NCI-H510A (cell line): ENCODE measurements at regions not wholly inside any gene's neighbourhood (a gene's known extent, or its start where the extent isn't known, plus 50 kb on each side); places are given as distances from the start of the nearest gene placed in this dataset.

Source experiments
- DNase-seq: peaks from one replicate; lab custom pipeline; 2025; lab: John Stamatoyannopoulos, UW

DNA sequence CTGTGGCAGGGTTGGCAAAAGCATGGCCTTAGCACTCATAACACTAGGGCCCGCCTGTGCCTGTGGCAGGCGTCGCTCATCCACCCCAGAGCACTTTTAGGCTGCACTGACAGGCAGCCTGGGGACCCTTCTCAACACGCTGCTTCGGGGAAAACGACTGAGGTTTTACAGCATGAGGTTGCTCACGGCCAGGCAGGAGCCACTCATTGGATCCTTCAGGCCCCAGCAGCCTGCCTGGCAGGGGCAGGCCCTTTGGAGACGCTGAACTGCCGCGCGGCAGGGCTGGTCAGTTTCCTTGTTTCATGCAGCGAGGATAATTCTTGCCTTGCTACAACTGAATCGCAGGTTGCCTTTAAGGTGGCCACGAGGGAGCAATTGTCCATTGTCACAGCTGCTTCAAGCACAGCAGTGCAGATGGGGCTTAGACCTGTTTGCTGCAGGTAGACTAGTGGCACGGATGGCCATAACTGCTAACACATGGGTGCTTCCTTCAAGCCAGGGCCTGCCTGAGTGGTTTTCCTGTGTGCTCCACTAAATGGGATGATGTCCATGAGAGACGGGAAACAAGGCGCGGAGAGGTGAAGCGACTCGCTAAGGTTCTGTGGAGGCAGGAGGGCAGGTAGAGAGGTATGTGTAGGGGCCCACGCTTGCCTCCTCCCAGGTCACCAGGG is 49.9 kb upstream of the HS6ST1 start:
- no peak for DNase-seq

DNA sequence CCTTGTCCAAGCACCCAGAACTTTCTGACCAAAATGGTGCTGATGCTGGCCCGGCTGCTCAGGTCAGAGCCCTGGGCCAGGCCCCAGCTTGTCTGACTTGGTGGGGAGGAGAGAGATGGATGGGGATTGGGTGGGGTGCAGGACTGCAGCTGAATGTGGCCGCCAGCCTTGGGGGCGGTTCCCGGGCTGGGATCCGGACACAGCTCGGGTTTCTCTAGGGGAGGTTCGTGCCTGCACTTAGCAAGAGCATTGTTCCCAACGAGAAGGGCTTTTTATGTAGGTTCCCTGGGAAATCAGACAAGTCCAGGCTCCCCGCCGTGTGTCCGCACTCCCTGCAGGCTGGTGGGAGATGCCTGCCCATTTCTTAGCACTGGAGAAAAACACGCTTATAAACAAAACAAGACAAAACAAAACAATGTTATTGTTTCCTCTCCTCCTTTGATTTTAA is 50.5 kb upstream of the HS6ST1 start:
- no peak for DNase-seq

DNA sequence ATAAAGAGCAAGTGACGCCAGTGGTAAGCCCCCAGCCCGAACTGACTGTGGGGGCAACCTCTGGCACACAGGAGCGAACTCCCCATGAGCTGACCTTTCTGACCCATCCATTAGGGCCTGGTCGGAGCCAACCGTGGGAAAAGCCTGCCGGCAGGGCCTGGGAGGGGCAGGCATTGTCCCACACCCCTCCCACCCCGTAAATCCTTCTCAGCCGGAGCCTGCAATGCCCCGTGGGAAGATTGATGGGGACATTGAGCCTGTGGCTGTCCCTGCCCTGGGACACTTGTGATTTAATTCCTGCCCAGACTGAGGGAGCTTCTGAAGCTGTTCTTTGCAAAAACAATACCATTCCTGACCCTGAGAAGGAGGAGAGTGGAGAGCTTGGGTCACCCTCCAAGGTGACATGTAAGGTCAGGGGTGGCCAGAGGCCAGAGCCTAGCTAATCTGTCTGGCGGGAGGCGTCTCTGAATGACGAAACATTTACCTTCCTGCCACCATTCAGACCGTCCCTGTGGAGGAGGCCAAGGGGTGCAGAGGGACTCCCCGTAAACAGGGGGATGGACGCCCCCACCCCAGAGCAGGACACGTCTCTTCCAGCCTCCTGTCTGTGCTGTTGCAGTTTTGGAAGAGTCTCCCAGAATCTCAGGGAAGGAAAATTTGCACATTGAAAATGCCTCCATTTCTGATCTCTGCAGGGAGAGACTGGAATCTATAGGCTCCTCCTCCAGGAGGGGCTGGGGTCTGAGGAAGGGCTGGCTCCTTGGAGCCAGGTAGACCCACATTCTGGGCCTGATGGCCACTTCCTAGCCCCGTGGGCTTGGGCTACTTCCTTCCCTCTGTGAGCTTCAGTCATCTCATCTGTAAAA is 51.2 kb upstream of the HS6ST1 start:
- DNase-seq, result no peak

DNA sequence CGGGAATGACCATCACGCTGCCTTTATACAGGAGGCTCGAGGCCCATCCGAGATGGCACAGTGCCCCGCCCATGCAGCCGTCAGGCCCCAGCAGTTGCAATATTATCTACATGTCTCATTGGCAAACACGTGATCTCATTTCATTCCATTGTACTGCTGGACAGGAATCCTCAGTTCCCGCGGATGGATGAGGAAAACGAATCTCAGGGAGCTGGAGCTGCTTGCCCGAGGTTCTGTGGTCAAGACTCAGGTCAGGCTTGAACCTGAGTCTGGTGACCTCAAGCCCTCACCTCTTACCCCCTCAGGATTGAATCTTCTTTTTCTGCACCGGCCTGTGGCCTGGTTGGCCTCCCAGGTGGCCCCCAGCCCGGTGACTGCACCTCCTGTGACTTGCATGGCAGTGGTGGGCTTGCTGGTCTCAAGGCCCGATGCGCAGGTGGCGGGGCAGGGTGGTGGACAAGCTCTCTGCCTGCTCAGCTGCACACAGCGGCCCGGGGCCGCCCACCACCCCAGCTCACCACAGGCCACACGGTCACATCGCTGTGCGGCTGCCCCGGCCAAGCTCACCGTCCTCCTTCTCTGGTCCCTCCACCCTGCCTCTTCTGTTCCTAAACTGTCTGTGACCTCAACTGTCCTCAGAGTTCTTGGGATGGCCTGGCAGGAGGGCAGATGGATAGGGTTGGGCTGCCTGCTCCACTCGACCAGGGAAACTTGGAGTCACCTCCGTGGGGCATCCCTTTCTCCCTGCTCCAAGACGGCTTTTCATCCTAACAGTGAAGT is 52.0 kb upstream of the HS6ST1 start:
- no peak for DNase-seq

DNA sequence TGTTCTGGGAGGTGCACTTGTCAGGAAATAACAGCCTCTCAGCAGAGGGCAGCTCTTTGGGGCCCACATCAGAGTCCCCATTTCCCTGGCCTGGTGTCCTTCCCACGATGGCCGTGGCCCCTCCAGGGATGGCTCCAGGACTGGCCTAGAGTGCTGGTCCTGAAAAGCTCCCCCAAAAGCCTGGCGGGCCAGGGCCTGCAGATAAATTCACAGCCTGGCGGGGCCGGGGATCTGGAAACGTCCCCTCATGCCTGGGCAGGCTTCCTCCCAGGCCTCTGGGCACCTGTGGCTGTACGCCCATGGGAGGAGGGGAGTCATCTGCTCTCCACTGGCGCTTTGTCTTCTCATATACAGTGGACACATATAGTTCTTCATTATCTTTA is 52.6 kb upstream of the HS6ST1 start:
- DNase-seq, result no peak

DNA sequence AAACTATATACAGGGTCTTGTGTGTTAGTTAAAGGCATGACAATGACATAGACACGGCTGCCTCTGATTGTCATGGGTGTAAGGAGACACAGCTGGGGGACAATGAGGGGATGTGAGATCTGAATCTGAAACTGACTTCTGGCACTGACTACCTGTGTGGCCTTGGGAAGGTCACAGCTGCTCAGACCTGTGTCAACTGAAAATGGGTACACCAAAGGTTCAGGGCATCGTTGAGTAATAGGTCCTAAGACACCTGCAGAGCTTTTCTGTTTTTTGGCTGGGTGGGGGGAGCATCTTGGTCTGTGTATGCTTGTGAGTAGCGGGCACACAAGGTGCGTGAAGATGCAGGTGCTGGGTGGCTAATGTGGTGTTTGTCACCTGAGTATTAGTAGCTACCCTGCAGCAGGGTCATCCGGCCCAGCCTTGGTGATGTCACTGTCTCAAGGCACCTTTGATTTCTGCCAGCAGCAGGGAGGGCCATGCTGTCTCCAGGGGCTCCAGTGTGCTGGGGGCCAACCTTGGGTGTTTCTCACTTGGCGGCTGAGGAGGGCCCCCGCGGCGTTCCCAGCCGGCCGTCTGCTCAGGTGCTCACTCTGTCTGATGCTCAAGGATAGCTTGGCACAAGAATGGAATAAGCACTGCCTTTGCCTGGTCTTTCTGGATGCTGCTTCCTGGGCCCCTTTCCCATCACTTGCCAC is 53.1 kb upstream of the HS6ST1 start:
- no peak for DNase-seq

DNA sequence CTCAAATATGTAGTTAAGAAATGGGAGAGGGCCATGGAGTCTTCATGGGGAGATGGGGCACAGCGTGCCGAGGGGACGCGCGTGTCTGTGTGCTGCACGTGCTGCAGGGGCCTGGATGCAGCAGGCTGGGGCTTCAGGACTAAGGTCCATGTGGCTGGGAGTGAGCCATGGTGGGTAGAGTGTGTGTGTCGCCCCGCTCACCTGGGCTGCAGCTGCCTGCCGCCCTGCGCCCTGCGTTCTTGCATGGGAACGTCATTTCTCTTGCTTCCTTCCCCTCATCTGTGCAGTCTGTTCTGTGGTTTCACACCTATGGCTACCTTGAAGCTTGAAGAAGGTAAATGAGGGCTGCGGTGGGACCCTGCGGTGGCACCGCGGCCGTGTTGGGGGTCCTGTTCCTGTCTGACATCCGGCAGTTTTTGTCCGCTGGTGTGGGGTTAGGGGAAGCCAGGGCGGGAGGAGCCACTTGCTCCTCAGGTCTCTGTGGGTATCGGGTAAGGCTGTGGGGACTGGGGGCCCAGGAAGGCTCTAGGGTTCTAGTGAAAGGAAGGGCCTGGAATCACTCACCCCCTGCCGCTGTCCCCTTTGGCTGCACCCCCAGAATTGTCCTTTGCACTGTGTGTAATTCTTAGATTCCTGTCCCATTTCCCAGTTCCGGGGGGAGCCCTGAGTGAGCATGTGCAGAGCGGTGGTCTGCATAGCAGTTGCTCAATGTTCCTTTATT is 54.1 kb upstream of the HS6ST1 start:
- no peak for DNase-seq

DNA sequence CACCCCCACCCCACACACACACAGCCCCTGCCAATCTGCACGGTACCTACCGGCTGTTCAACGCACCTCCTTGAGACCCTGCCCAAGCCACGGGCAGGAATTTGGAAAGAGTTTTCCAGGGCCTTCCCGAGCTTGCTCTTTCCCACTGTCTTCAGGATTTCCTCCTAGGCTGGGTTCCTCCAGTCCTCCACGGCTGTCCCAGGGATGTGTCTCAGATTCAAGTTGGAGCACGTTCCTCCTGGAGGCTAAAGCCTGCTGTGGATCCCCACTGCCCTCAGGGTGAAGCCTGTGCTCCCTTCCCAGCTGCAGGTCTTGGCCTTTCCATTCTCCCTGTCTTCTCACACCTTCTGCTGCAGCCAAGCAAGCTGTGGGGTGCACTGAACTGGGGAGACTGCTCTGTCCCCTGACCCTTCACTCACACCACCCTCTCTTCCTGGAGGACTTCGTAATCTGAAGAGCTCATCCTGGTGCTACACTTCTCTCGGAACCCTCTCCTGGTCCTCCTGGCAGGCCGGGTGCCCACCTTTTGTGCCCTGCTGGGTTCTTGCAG is 54.9 kb upstream of the HS6ST1 start:
- DNase-seq, result no peak

DNA sequence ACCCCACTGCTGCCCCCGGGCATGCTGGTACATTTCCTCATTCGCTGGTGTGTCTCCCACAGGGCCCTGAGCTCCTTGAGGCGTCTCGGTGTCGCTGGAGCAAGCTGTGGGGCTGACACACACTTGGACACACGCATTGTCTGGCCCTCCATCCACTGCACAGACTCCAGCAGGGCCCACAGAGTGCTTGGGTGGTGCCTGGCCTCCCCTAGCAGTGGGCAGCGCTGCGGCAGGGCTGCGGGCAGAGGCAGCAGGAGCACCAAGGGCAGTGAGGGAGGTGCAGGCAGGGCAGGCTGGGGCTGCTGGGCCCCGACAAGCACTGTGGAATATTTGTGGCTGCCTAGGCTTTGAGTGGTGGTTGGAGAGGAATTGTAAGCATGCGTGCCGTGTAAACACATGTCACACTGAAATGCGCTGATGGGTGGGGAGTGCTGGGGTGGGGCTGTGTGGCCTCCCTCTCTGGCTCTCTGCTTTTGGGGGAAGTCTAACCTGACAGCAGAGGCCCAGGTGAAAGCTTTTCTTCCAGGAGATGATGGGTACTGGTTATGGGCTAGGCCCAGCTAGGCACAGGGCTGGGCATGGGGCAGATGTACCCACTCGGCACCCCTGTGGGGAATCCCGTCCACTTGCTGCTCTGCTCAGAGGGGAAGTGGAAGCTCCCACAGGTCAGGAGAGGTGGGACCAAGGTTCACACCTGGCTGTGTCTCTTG is 55.5 kb upstream of the HS6ST1 start:
- DNase-seq, result no peak

DNA sequence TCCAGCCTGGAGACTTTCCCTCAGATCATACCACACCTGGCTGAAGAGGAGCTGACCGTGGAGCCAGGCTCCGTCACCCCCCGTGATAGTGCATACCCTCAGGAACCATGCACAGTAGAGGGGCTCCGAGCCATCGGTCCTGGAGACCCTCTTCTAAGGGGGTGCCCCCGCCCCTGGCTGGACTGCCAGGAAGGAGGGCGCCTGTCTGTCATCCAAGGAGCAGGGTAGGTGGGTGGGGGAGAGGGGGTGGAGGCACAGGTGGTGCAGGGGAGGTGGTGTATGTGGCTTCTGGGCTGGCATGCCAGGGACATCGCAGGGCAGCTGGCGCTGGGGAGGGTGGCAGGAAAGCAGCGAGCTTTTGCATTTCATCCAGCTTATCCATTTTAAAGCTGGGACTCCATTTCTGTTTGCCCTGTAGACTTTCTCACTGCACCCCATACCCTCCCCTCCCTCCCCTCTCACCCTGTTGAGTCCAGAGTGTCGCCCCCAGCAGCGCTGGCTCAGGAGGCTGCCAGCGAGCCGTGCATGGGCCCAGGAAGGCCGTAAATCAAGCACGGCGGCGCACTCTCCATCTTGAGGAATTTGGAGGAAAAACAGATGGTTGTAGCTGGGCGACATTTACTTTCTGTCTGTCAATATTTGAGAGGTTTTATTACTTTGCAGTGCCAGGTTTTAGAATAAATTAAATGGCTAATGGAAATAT is 56.2 kb upstream of the HS6ST1 start:
- DNase-seq, result no peak

DNA sequence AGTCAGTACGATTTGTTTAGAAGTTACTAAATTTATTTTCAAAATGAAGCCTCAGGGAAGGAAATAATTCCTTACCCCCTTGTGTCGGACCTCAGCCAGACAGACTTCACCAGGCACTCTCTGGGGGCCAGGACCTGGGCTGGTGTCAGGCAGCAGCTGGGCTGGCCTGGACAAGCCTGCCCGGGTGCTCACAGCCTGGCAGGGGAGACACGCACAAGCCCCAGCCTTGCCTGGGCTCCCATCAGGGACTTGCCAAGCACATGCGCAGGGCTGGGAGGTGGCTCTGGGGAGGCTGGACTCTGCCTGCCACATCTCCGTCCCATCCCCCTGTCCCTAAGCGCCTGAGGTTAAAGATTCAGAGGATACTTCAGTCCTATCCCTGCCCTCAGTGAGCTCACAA is 56.8 kb upstream of the HS6ST1 start:
- no peak for DNase-seq

DNA sequence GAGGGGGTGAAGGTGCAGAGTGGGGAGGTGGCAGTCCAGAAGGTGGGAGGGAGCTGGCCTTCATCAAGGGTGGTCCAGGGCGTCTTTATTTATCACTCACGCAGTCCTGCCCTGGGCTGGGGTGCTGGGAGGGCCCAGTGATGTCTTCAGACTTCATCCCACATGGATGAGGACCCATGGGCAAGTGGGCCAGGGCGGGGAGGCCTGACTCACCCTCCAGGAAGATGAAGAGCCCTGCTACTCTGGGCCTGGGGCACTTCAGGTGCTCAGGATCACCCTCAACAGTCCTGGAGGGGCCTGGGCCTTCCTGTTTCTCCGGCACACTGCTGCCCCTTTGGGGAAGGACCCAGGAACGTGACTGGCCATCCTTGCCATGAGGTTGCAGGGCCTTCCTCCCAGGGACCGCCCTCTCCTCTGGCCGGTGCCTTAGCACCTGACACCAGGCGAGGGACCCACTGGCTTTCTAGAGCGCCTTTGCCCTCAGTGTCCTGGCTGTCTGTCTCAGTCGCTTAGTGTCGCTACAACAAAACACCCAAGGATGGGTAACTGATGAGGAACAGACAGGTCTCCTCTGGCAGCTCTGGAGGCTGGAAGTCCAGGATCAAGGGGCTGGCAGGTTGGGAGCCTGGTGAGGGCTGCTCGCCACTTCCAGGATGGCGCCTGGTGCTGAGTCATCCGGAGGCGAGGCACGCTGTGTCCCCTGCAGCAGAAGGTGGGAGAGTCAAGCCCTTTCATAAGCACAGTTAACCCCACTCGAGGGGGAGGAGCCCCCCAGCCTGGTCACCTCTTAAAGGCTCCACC is 57.8 kb upstream of the HS6ST1 start:
- DNase-seq, result no peak

DNA sequence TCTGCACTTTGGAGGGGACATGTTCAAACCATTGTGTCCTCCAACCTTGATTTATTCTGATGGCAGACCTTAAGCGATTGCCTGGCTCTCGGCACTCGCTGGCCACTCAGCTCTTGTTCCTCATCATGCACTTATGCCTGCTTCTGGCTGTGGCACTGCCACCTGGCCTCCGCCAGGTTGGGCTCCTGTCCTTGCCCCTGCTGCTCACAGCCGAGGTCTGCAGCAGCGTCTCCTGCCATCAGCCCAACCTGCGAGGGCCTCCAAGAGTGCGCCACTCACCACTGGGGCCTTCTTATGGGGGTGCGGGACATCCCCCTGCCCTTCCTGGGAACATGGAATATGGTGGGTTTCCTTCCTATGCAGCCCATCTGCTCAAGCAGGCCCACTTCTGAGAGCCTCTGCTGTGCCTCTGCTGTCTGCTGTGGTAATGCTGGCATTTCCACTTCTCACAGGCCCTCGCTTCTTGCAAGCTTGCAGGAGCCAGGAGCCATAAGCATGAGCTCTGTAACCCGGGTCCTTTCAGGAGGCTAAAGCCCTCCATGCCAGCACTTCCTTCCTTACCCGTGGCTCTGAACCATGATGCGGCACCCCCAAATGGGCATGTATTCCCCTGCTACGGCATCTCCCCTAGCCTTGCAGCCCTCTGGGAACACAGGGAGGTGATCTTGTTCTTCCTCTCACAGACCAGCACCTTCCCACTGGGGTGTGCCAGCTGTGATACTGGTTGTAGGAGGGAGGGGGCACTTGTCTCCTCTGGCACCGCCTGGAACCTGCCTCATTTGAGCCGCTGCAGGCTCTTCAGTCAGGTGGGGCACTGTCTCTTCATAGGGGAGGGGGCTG is 58.6 kb upstream of the HS6ST1 start:
- DNase-seq, result no peak

DNA sequence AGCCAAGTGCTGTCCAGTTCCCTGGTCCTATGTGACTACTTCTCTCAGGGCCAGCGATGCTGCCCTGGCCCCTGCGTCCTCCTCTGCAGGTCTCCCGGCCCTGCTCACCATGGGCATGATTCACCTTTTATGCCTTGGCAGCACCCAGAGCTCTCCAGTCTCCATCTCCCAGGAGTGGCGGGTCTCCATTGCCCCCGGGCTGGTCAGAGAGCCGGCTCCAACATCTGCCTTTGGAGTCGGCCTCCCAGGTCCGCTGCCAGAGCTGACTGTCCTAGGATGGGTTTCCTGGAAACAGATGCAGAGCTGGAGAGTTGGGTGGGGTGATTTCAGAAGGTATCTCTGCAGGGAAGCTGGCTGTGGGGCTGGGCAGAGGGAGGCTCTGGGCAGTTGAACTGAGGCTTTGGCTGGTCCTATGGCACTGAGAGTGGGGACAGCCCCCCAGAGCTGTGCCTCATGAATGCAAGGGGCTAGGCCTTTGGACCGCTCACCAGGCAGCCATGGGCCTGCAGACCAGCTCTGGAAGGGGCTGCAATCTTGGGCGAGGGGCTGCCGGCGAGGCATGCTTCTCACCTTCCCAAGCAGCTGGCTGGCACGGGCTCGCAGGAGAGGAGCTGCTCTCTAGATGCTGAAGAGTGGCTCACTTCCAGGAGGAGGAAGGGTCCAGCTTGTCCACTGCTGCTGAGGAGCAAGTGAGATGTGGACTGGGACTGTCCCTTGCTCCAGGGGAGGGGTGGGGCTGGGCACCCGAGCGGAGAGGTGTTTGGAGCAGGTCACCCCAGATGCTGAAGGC is 59.8 kb upstream of the HS6ST1 start:
- DNase-seq, result no peak

DNA sequence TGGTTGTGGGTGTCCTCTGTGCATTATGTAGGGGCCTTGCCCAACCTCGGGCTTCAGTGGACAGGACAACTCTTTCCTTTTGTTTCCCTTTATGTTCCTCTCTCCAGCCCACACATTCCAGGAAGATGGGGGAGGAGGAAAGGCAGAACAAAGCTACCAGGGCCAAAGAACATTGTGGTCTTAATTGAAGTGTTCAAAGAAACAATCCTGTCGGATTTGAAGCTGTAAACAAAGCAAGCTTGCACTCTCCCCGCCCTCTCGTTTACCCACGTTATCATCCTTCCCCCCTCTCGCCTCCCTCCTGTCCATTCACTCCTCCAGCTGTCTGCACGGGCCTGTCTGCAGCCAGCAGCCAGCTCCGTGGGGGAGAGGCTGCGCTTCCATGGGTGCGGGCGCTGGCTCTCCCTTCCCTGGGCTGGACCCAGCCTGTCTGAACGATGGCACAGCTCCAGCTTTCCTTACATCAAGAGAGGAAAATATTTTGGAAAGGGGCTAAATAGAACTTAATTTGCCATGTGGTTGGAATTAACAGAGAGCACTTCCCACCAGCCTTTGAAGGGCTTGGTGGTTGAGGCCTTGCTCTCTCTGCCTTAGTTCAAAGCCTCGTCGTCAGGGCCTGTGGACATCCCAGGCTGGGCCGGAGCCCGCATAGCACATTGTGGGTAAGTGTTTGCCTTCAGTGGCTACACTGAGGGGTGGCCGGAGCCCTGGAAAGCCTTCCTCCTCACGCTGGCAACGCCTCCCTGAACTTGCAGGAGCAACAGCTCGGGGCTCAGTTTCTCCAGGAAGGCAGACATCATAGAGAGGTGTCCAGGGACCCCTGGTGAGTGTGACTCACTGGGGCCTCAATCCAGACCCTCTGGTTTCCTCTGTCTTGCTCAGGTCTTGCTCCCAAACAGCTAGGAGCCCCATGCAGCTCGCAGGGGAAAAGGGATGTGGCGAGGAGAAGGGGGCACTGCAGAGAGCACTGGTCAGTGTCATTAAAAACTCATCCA is 60.6 kb upstream of the HS6ST1 start:
- no peak for DNase-seq
